GM12878 (cell line): ENCODE measurements at regions not wholly inside any gene's neighbourhood (a gene's known extent, or its start where the extent isn't known, plus 50 kb on each side); places are given as distances from the start of the nearest gene placed in this dataset.
A peak's percentile ranks its signal among the peaks of the same experiment; 100 is the strongest.

Experiments
- ATAC-seq: fragments of 200-7000 bp; cut with Tn5 transposase; 3 replicates; pipeline ENCODE4 v1.9.1; 2020; ENCODE audit warnings: mild to moderate bottlenecking, moderate library complexity
- BruUV-seq: library from RNA; stranded (reverse); fragments of 400-500 nt; replicated peaks from 2 replicates; lab custom pipeline; 2021; lab: Mats Ljungman, UMichigan
- CTCF ChIA-PET: fragments of 300-600 bp; sonication (Branson Sonifier 250); formaldehyde crosslinking; extraction: SDS; loops from one replicate; lab custom pipeline; 2021; ENCODE audit warnings: inconsistent platforms; lab: Yijun Ruan, JAX
- POLR2A ChIA-PET: fragments of 350-600 bp; formaldehyde crosslinking; extraction: SDS; loops from one replicate; lab custom pipeline; 2021; ENCODE audit warnings: inconsistent platforms; lab: Charles Lee
- RAD21 ChIA-PET: fragments of 300-600 bp; sonication (Branson Sonifier 250); formaldehyde crosslinking; loops from one replicate; lab custom pipeline; 2023; ENCODE audit warnings: antibody characterized with exemption; ENCODE audit not compliant: unreplicated experiment; lab: Charles Lee
- SMC1A ChIA-PET: fragments of 300-600 bp; sonication (Branson Sonifier 250); formaldehyde crosslinking; loops from one replicate; lab custom pipeline; 2023; ENCODE audit not compliant: unreplicated experiment, uncharacterized antibody; lab: Charles Lee
- DNase-seq: peaks from one replicate; pipeline ENCODE4 v3.0.0-alpha.2; 2011; ENCODE audit warnings: low read depth, low spot score
- FAIRE-seq: peaks from 3 replicates; lab custom pipeline; 2011; peaks lifted over from hg19 to GRCh38; lab: Jason Lieb, UNC
- H2AFZ ChIP-seq: 2 replicates; pipeline ENCODE4 v1.6.0; 2011; ENCODE audit warnings: low read depth, low read length, control low read depth; ENCODE audit not compliant: control insufficient read depth
- H3K27ac ChIP-seq: 2 replicates; pipeline ENCODE4 v1.5.1; 2011; ENCODE audit warnings: control low read depth; ENCODE audit not compliant: control insufficient read depth, insufficient read depth
- H3K27me3 ChIP-seq, 2 experiments: replicated peaks in 1 of 2; 2 replicates each; pipeline versions ENCODE4 v1.6.0 to v1.6.1; 2011; ENCODE audit warnings: low read length in 1 of 2; ENCODE audit not compliant: control insufficient read depth in 2 of 2, insufficient read depth in 2 of 2
- H3K36me3 ChIP-seq, 2 experiments: 2 replicates each; pipeline ENCODE4 v1.5.1; 2011; ENCODE audit warnings: low read length in 1 of 2; ENCODE audit not compliant: control insufficient read depth in 2 of 2, insufficient read depth in 2 of 2
- H3K4me1 ChIP-seq: 2 replicates; pipeline ENCODE4 v1.6.1; 2011; ENCODE audit warnings: mild to moderate bottlenecking, low read length, moderate library complexity, mixed read lengths; ENCODE audit not compliant: control insufficient read depth, insufficient read depth
- H3K4me2 ChIP-seq: 2 replicates; pipeline ENCODE4 v1.6.0; 2011; ENCODE audit warnings: control low read depth; ENCODE audit not compliant: control insufficient read depth, insufficient read depth
- H3K4me3 ChIP-seq: fragments of 200-600 bp; sonication (generic); 2 replicates; pipeline ENCODE4 v1.5.1; 2016
- H3K79me2 ChIP-seq: 2 replicates; pipeline ENCODE4 v1.6.0; 2011; ENCODE audit warnings: low read length; ENCODE audit not compliant: control insufficient read depth, insufficient read depth
- H3K9ac ChIP-seq: 2 replicates; pipeline ENCODE4 v1.8.0; 2011; ENCODE audit warnings: low read length, control low read depth, mixed read lengths; ENCODE audit not compliant: control insufficient read depth, insufficient read depth
- H3K9me3 ChIP-seq: replicated peaks from 3 replicates; pipeline ENCODE4 v1.5.1; 2011; ENCODE audit warnings: mild to moderate bottlenecking, low read length; ENCODE audit not compliant: control insufficient read depth, insufficient read depth
- H4K20me1 ChIP-seq: 2 replicates; pipeline ENCODE4 v1.6.0; 2011; ENCODE audit not compliant: control insufficient read depth, insufficient read depth
- CBFB ChIP-seq: IDR thresholded peaks from 2 replicates; pipeline ENCODE4 v1.6.1; 2016; ENCODE audit warnings: antibody characterized with exemption, low read depth
- HCFC1 ChIP-seq: fragments of 150-350 bp; IDR thresholded peaks from 2 replicates; pipeline ENCODE4 v1.6.1; 2014; ENCODE audit warnings: low read length
- JUND ChIP-seq: IDR thresholded peaks from 2 replicates; pipeline ENCODE4 v1.6.1; 2012; ENCODE audit warnings: low read depth, mild to moderate bottlenecking, low read length, improper control_type of control experiment, moderate library complexity
- NFYA ChIP-seq: IDR thresholded peaks from 2 replicates; pipeline ENCODE4 v1.6.1; 2011; ENCODE audit warnings: low read depth, mild to moderate bottlenecking, low read length, improper control_type of control experiment, borderline replicate concordance
- ZBTB40 ChIP-seq: fragments of 450-650 bp; IDR thresholded peaks from 2 replicates; pipeline ENCODE4 v1.6.1; 2016; ENCODE audit warnings: mild to moderate bottlenecking, moderate library complexity, borderline replicate concordance
- WGBS: methylation state at CpG from one replicate; pipeline ENCODE4 v1.1.6; 2016; ENCODE audit warnings: low lambda C conversion rate; ENCODE audit not compliant: insufficient replicate concordance, insufficient coverage; ENCODE audit errors: missing lambda C conversion rate; 5-methylcytosine and 5-hydroxymethylcytosine counted together
- in situ Hi-C: fragments of 300-500 bp; cut with MboI; formaldehyde crosslinking; loops from 9 replicates; pipeline ENCODE4 v1.14.3; 2018; ENCODE audit warnings: mixed read lengths
- intact Hi-C: fragments of 100-400 bp; cut with micrococcal nuclease; formaldehyde crosslinking; loops from one replicate; pipeline ENCODE4 v1.14.2; 2022; ENCODE audit not compliant: unreplicated experiment

- SMC1A ChIA-PET, result interaction anchor here (0.7 kb wide), 2 partner anchors 142 to 252 kb away, joined by 3 to 4 read pairs; no protein-coding TSS in a partner anchor
- H3K79me2 ChIP-seq, result no peaks in the 10 kb centered on the region
- DNase-seq (no peak), ATAC-seq (peak; percentile 34; the same call in 1 of the 3 replicates), FAIRE-seq (no peak)
- no peak overlapping the region for H3K4me3 ChIP-seq
- H3K27me3 ChIP-seq, result no peaks in the 10 kb centered on the region
- no peaks in the 10 kb centered on the region for H3K4me1 ChIP-seq
- RAD21 ChIA-PET, result interaction anchor here (1.0 kb wide), 1 partner anchor 18 kb away, joined by 3 read pairs; no protein-coding TSS in a partner anchor
- no peaks in the 10 kb centered on the region for H4K20me1 ChIP-seq
- no peak overlapping the region for H3K4me2 ChIP-seq
- no peak overlapping the region for H3K9ac ChIP-seq
- POLR2A ChIA-PET, result interaction anchor here (0.6 kb wide), 1 partner anchor 19 kb away, joined by 3 read pairs; no protein-coding TSS in a partner anchor
- TF ChIP-seq NFYA (no peak), CBFB (no peak), ZBTB40 (no peak), HCFC1 (no peak), JUND (no peak)
- H2AFZ ChIP-seq, result no peak overlapping the region
- 25% methylated on average over 7 of the region's 7 CpGs for WGBS
- intact Hi-C loops, result loop anchor here (5.0 kb wide), 1 partner anchor 186 kb away; no protein-coding TSS in a partner anchor
- H3K9me3 ChIP-seq, result no peaks in the 10 kb centered on the region
- in situ Hi-C loops, result no loop called here
- no peak overlapping the region for H3K27ac ChIP-seq
- no TSS peak for BruUV-seq
- CTCF ChIA-PET, result no interaction called here
- H3K36me3 ChIP-seq, result no peaks in the 10 kb centered on the region
Measured at GRCh38 chr10:60461688-60462087, 72.0 kb upstream of the ANK3 start.
